HG02759 (cell line): ENCODE measurements at regions not wholly inside any gene's neighbourhood (a gene's known extent, or its start where the extent isn't known, plus 50 kb on each side); places are given as distances from the start of the nearest gene placed in this dataset.
A peak's percentile ranks its signal among the peaks of the same experiment; 100 is the strongest.

Experiments used
- ATAC-seq: cut with Tn5 transposase; IDR thresholded peaks from one replicate; pipeline ENCODE4 v1.9.1; 2021; ENCODE audit warnings: mild to moderate bottlenecking, moderate library complexity; ENCODE audit not compliant: unreplicated experiment

GRCh38 chr3:102206511-102207031, 228.2 kb upstream of the ZPLD1 start:
- ATAC-seq: no peak

- no peak for ATAC-seq
Measured at GRCh38 chr3:102207151-102207571, 227.7 kb upstream of the ZPLD1 start.

- no peak for ATAC-seq
Measured at GRCh38 chr3:102215166-102215565, 219.6 kb upstream of the ZPLD1 start.

- ATAC-seq: no peak
Measured at GRCh38 chr3:102223132-102223531, 211.7 kb upstream of the ZPLD1 start.

GRCh38 chr3:102224171-102224570, 210.6 kb upstream of the ZPLD1 start:
- no peak for ATAC-seq

GRCh38 chr3:102225005-102225404, 209.8 kb upstream of the ZPLD1 start:
- no peak for ATAC-seq

- peak; percentile 31 for ATAC-seq
Measured at GRCh38 chr3:102225407-102226132, 209.2 kb upstream of the ZPLD1 start.

- ATAC-seq: no peak
Measured at GRCh38 chr3:102226463-102226862, 208.4 kb upstream of the ZPLD1 start.

GRCh38 chr3:102229062-102229655, 205.7 kb upstream of the ZPLD1 start:
- ATAC-seq: peak; percentile 47

- ATAC-seq: no peak
Measured at GRCh38 chr3:102230057-102230456, 204.8 kb upstream of the ZPLD1 start.

GRCh38 chr3:102233881-102234280, 200.9 kb upstream of the ZPLD1 start:
- ATAC-seq: peak; percentile 89

GRCh38 chr3:102235679-102236078, 199.1 kb upstream of the ZPLD1 start:
- peak; percentile 46 for ATAC-seq

GRCh38 chr3:102237181-102237580, 197.6 kb upstream of the ZPLD1 start:
- ATAC-seq: no peak

GRCh38 chr3:102237838-102238237, 197.0 kb upstream of the ZPLD1 start:
- no peak for ATAC-seq

GRCh38 chr3:102238362-102238761, 196.5 kb upstream of the ZPLD1 start:
- no peak for ATAC-seq

GRCh38 chr3:102240720-102241119, 194.1 kb upstream of the ZPLD1 start:
- no peak for ATAC-seq

GRCh38 chr3:102248981-102249705, 185.7 kb upstream of the ZPLD1 start:
- no peak for ATAC-seq

- ATAC-seq: no peak
Measured at GRCh38 chr3:102255736-102256135, 179.1 kb upstream of the ZPLD1 start.

- peak; percentile 81 for ATAC-seq
Measured at GRCh38 chr3:102258666-102259227, 176.1 kb upstream of the ZPLD1 start.

- no peak for ATAC-seq
Measured at GRCh38 chr3:102259663-102260062, 175.2 kb upstream of the ZPLD1 start.

GRCh38 chr3:102265720-102266119, 169.1 kb upstream of the ZPLD1 start:
- ATAC-seq: no peak
